Liver (tissue), 8 donors: ENCODE measurements at regions not wholly inside any gene's neighbourhood (a gene's known extent, or its start where the extent isn't known, plus 50 kb on each side); places are given as distances from the start of the nearest gene placed in this dataset.

Source experiments
- DNase-seq: peaks from one replicate; pipeline ENCODE4 v3.0.0-alpha.2; 2017; ENCODE audit warnings: low spot score
- H3K27ac ChIP-seq, 2 donors: one replicate each; pipeline ENCODE4 v1.7.0; 2013; ENCODE audit warnings: inconsistent platforms in 2 of 2, low read length in 2 of 2, control low read depth in 1 of 2, low read depth in 1 of 2, mild to moderate bottlenecking in 1 of 2
- H3K27me3 ChIP-seq, 4 donors: one replicate each; pipeline versions ENCODE4 v1.6.1 to v1.7.0; 2013; ENCODE audit warnings: low read length in 3 of 4, inconsistent platforms in 1 of 4, mild to moderate bottlenecking in 1 of 4, moderate library complexity in 1 of 4; ENCODE audit not compliant: control insufficient read depth in 4 of 4, insufficient read depth in 4 of 4
- H3K36me3 ChIP-seq, 4 donors: one replicate each; pipeline versions ENCODE4 v1.6.1 to v1.7.0; 2013; ENCODE audit warnings: low read length in 3 of 4, mild to moderate bottlenecking in 3 of 4, low read depth in 1 of 4, moderate library complexity in 1 of 4; ENCODE audit not compliant: control insufficient read depth in 4 of 4, insufficient read depth in 3 of 4
- H3K4me1 ChIP-seq, 4 donors: one replicate each; pipeline versions ENCODE4 v1.6.1 to v1.7.0; 2013; ENCODE audit warnings: low read length in 3 of 4, mild to moderate bottlenecking in 3 of 4, moderate library complexity in 1 of 4; ENCODE audit not compliant: control insufficient read depth in 4 of 4, insufficient read depth in 4 of 4
- H3K4me3 ChIP-seq, 3 donors: one replicate each; pipeline versions ENCODE4 v1.6.1 to v1.7.0; 2013; ENCODE audit warnings: low read length in 3 of 3, control low read depth in 1 of 3, low read depth in 1 of 3, mild to moderate bottlenecking in 1 of 3
- H3K9ac ChIP-seq, 2 donors: one replicate each; pipeline ENCODE4 v1.7.0; 2013; ENCODE audit warnings: low read length in 2 of 2, mild to moderate bottlenecking in 2 of 2, moderate library complexity in 2 of 2, control low read depth in 1 of 2, low read depth in 1 of 2
- H3K9me3 ChIP-seq, 4 donors: one replicate each; pipeline versions ENCODE4 v1.6.1 to v1.7.0; 2013; ENCODE audit warnings: low read length in 3 of 4; ENCODE audit not compliant: control insufficient read depth in 4 of 4
- ATF3 ChIP-seq: IDR thresholded peaks from 2 replicates; pipeline ENCODE4 v1.6.1; 2016; ENCODE audit warnings: antibody characterized with exemption
- CTCF ChIP-seq: fragments of 150-350 bp; IDR thresholded peaks from 2 replicates; pipeline ENCODE4 v1.5.1; 2017; ENCODE audit warnings: improper control_type of control experiment, low read depth, low read length; ENCODE audit not compliant: missing input control
- EGR1 ChIP-seq, 2 donors: IDR thresholded peaks; 2 replicates each; pipeline ENCODE4 v1.6.1; 2016 to 2018; ENCODE audit warnings: antibody characterized with exemption in 2 of 2, low read depth in 2 of 2
- FOXA1 ChIP-seq: IDR thresholded peaks from 2 replicates; pipeline ENCODE4 v1.6.1; 2016; ENCODE audit warnings: antibody characterized with exemption
- FOXA2 ChIP-seq: IDR thresholded peaks from 2 replicates; pipeline ENCODE4 v1.6.1; 2016; ENCODE audit warnings: antibody characterized with exemption
- GABPA ChIP-seq, 2 donors: IDR thresholded peaks in 1 of 2; conservative IDR thresholded peaks in 1 of 2; 2 replicates each; pipeline ENCODE4 v1.6.1; 2016; ENCODE audit warnings: antibody characterized with exemption in 2 of 2, mild to moderate bottlenecking in 1 of 2, moderate library complexity in 1 of 2
- HNF4A ChIP-seq, 2 donors: conservative IDR thresholded peaks; 2 replicates each; pipeline ENCODE4 v1.6.1; 2016; ENCODE audit warnings: antibody characterized with exemption in 2 of 2, mild to moderate bottlenecking in 2 of 2
- HNF4G ChIP-seq: IDR thresholded peaks from 2 replicates; pipeline ENCODE4 v1.6.1; 2016; ENCODE audit warnings: antibody characterized with exemption
- JUND ChIP-seq, 2 donors: IDR thresholded peaks; 2 replicates each; pipeline ENCODE4 v1.6.1; 2016; ENCODE audit warnings: antibody characterized with exemption in 2 of 2
- MAX ChIP-seq: IDR thresholded peaks from 2 replicates; pipeline ENCODE4 v1.6.1; 2016; ENCODE audit warnings: antibody characterized with exemption
- NR2F2 ChIP-seq: IDR thresholded peaks from 2 replicates; pipeline ENCODE4 v1.6.1; 2016; ENCODE audit warnings: antibody characterized with exemption
- RAD21 ChIP-seq, 2 donors: IDR thresholded peaks; 2 replicates each; pipeline ENCODE4 v1.6.1; 2016; ENCODE audit warnings: antibody characterized with exemption in 2 of 2, mild to moderate bottlenecking in 2 of 2
- REST ChIP-seq: IDR thresholded peaks from 2 replicates; pipeline ENCODE4 v1.6.1; 2016; ENCODE audit warnings: antibody characterized with exemption, mild to moderate bottlenecking
- RXRA ChIP-seq, 2 donors: IDR thresholded peaks; 2 replicates each; pipeline ENCODE4 v1.6.1; 2017 to 2018; ENCODE audit warnings: antibody characterized with exemption in 2 of 2, mild to moderate bottlenecking in 1 of 2
- SP1 ChIP-seq: IDR thresholded peaks from 2 replicates; pipeline ENCODE4 v1.6.1; 2018; ENCODE audit warnings: antibody characterized with exemption, mild to moderate bottlenecking
- TAF1 ChIP-seq: conservative IDR thresholded peaks from 2 replicates; pipeline ENCODE4 v1.6.1; 2016; ENCODE audit warnings: antibody characterized with exemption, mild to moderate bottlenecking
- YY1 ChIP-seq: IDR thresholded peaks from 2 replicates; pipeline ENCODE4 v1.6.1; 2016; ENCODE audit warnings: antibody characterized with exemption, mild to moderate bottlenecking
- WGBS: extraction: QIAGEN DNeasy Blood & Tissue Kit; methylation state at CpG from one replicate; pipeline ENCODE4 v1.1.7; 2013; 5-methylcytosine and 5-hydroxymethylcytosine counted together
- TF ChIP-seq, protein P1 (sequence below): IDR thresholded peaks from 2 replicates; pipeline ENCODE4 v1.6.1; 2016; ENCODE audit warnings: antibody characterized with exemption
- donor health status: healthy.
- donor health status: healthy.
- donor health status: healthy.
- donor health status: healthy.
- donor health status: healthy.

- TF ChIP-seq JUND (IDR thresholded peaks at IDR 0.05) (no peak), SP1 (no peak), RAD21 (IDR thresholded peaks at IDR 0.05) (no peak), NR2F2 (no peak), EGR1 (IDR thresholded peaks at IDR 0.05; ENCODE audit: low read depth in 2 of 2) (no peak), FOXA1 (no peak), CTCF (no peak), TAF1 (no peak), HNF4A (conservative IDR thresholded peaks at IDR 0.05) (no peak), HNF4G (no peak)
- TF ChIP-seq, protein P1, sequence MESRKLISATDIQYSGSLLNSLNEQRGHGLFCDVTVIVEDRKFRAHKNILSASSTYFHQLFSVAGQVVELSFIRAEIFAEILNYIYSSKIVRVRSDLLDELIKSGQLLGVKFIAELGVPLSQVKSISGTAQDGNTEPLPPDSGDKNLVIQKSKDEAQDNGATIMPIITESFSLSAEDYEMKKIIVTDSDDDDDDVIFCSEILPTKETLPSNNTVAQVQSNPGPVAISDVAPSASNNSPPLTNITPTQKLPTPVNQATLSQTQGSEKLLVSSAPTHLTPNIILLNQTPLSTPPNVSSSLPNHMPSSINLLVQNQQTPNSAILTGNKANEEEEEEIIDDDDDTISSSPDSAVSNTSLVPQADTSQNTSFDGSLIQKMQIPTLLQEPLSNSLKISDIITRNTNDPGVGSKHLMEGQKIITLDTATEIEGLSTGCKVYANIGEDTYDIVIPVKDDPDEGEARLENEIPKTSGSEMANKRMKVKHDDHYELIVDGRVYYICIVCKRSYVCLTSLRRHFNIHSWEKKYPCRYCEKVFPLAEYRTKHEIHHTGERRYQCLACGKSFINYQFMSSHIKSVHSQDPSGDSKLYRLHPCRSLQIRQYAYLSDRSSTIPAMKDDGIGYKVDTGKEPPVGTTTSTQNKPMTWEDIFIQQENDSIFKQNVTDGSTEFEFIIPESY = no peak
- Histone ChIP-seq H3K9ac (no peak overlapping the region), H3K36me3 (no peaks in the 10 kb centered on the region), H3K9me3 (no peaks in the 10 kb centered on the region), H3K27ac (no peak overlapping the region), H3K4me3 (no peak overlapping the region), H3K27me3 (no peaks in the 10 kb centered on the region), H3K4me1 (no peaks in the 10 kb centered on the region)
- 76% methylated on average over 3 of the region's 3 CpGs for WGBS
- no peak for DNase-seq
Measured at GRCh38 chr5:25091921-25092320, 447.1 kb upstream of the CDH10 start.

DNA sequence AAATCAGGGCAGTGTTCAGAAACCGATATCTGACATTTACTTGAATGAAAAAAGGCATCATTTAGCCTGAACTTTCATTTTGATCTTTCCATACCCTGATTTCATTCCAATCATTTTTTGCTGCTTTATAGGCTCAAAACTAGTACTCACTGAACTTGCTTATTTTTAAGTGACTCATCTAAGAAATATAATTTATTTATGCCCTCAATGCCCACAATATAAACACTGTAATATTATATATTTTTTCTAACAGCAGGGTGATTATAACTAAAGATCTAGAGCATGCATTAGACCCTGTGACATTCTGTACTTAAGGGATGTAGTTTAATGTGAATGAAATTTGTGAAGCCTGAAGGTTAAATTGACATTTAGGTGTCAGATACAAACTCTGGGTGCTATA is 446.1 kb upstream of the CDH10 start:
- H3K27me3 ChIP-seq = no peaks in the 10 kb centered on the region
- no peak overlapping the region for H3K4me3 ChIP-seq
- H3K9me3 ChIP-seq = no peaks in the 10 kb centered on the region
- H3K27ac ChIP-seq = no peak overlapping the region
- H3K4me1 ChIP-seq = no peaks in the 10 kb centered on the region
- H3K36me3 ChIP-seq = no peaks in the 10 kb centered on the region
- WGBS = 80% methylated on average over 1 of the region's 1 CpG
- no peak overlapping the region for H3K9ac ChIP-seq
- no peak for TF ChIP-seq CTCF
- no peak for TF ChIP-seq SP1
- no peak for TF ChIP-seq REST
- TF ChIP-seq ATF3 = no peak
- TF ChIP-seq RXRA (IDR thresholded peaks at IDR 0.05) = no peak
- TF ChIP-seq GABPA (IDR thresholded peaks at IDR 0.05 in 1 of 2, conservative IDR thresholded peaks at IDR 0.05 in 1 of 2) = no peak
- no peak for TF ChIP-seq TAF1
- TF ChIP-seq, protein P1 = no peak
- no peak for TF ChIP-seq FOXA2
- no peak for TF ChIP-seq FOXA1
- no peak for TF ChIP-seq HNF4G
- TF ChIP-seq HNF4A (conservative IDR thresholded peaks at IDR 0.05) = no peak
- TF ChIP-seq JUND (IDR thresholded peaks at IDR 0.05) = no peak
- TF ChIP-seq EGR1 (IDR thresholded peaks at IDR 0.05; ENCODE audit: low read depth in 2 of 2) = no peak
- TF ChIP-seq MAX = no peak
- no peak for TF ChIP-seq YY1
- no peak for TF ChIP-seq RAD21 (IDR thresholded peaks at IDR 0.05)
- no peak for TF ChIP-seq NR2F2
- no peak for DNase-seq
